Left ventricle myocardium inferior (tissue), 1 donor: ENCODE measurements at regions not wholly inside any gene's neighbourhood (a gene's known extent, or its start where the extent isn't known, plus 50 kb on each side); places are given as distances from the start of the nearest gene placed in this dataset.

Experiments
- DNase-seq: peaks from one replicate; pipeline ENCODE4 v3.0.0-alpha.2; 2020
- H3K27ac ChIP-seq: fragments of 200-600 bp; replicated peaks from 2 replicates; pipeline ENCODE4 v1.8.0; 2021
- H3K27me3 ChIP-seq: fragments of 200-600 bp; 2 replicates; pipeline ENCODE4 v1.8.0; 2021; ENCODE audit warnings: low read depth
- H3K36me3 ChIP-seq: fragments of 200-600 bp; 2 replicates; pipeline ENCODE4 v1.8.0; 2021
- H3K4me1 ChIP-seq: fragments of 200-600 bp; 2 replicates; pipeline ENCODE4 v1.8.0; 2021
- H3K4me3 ChIP-seq: fragments of 200-600 bp; 2 replicates; pipeline ENCODE4 v1.8.0; 2021; ENCODE audit warnings: mild to moderate bottlenecking, moderate library complexity
- H3K9me3 ChIP-seq: fragments of 200-600 bp; replicated peaks from 2 replicates; pipeline ENCODE4 v1.8.0; 2021
- intact Hi-C: fragments of 100-400 bp; cut with micrococcal nuclease; formaldehyde crosslinking; loops from one replicate; pipeline ENCODE4 v1.11.0; 2022
- TF ChIP-seq, protein P1 (sequence below): fragments of 200-600 bp; IDR thresholded peaks from 2 replicates; pipeline ENCODE4 v1.8.0; 2021; ENCODE audit warnings: antibody characterized with exemption, mild to moderate bottlenecking, borderline replicate concordance
- donor health status: DM: no; HTN: yes; CAD: no; lungs with severe emphysema.

DNA sequence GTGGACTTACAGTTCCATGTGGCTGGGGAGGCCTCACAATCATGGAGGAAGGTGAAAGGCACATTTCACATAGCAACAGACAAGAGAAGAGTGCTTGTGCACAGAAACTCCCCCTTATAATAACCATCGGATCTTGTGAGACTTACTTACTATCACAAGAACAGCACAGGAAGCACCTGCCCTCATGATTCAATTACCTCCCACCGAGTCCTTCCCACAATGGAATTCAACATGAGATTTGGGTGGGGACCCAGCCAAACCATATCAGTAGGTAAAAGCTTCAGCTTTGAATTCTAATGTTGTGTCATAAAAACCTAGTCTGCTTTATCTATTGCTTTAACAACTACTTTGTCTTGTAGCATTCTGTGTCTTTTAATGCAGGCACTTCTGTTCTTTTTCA, 140.4 kb upstream of the PIK3C3 start:
- DNase-seq: no peak
- no peaks in the 10 kb centered on the region for H3K4me1 ChIP-seq
- intact Hi-C loops: no loop called here
- no peak overlapping the region for H3K27ac ChIP-seq
- no peaks in the 10 kb centered on the region for H3K36me3 ChIP-seq
- no peaks in the 10 kb centered on the region for H3K9me3 ChIP-seq
- TF ChIP-seq, protein P1, sequence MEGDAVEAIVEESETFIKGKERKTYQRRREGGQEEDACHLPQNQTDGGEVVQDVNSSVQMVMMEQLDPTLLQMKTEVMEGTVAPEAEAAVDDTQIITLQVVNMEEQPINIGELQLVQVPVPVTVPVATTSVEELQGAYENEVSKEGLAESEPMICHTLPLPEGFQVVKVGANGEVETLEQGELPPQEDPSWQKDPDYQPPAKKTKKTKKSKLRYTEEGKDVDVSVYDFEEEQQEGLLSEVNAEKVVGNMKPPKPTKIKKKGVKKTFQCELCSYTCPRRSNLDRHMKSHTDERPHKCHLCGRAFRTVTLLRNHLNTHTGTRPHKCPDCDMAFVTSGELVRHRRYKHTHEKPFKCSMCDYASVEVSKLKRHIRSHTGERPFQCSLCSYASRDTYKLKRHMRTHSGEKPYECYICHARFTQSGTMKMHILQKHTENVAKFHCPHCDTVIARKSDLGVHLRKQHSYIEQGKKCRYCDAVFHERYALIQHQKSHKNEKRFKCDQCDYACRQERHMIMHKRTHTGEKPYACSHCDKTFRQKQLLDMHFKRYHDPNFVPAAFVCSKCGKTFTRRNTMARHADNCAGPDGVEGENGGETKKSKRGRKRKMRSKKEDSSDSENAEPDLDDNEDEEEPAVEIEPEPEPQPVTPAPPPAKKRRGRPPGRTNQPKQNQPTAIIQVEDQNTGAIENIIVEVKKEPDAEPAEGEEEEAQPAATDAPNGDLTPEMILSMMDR: no peak
- no peak overlapping the region for H3K4me3 ChIP-seq
- H3K27me3 ChIP-seq: no peaks in the 10 kb centered on the region

DNA sequence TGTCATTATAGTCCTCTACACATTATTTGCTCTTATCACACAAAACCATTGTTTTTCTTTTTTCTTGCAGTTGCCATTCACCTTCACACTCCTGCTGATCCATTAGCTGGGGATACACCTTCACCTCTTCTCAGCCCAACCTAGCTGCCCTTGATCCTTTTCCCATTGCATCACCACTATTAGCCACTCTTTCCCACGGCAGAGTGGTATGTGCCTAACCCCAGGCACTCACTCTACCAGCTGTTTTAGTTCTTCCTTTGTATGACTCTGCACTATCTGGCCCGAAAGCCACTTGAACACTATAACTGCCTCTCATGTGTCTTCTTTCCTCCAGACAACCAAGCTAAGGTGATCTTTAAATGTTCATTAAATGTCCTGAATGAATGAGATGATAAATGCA, 145.4 kb upstream of the PIK3C3 start:
- no peak for DNase-seq
- intact Hi-C loops: no loop called here
- Histone ChIP-seq H3K36me3 (no peaks in the 10 kb centered on the region), H3K27ac (no peak overlapping the region), H3K4me3 (no peak overlapping the region), H3K9me3 (no peaks in the 10 kb centered on the region), H3K27me3 (no peaks in the 10 kb centered on the region), H3K4me1 (no peaks in the 10 kb centered on the region)
- TF ChIP-seq, protein P1: no peak

DNA sequence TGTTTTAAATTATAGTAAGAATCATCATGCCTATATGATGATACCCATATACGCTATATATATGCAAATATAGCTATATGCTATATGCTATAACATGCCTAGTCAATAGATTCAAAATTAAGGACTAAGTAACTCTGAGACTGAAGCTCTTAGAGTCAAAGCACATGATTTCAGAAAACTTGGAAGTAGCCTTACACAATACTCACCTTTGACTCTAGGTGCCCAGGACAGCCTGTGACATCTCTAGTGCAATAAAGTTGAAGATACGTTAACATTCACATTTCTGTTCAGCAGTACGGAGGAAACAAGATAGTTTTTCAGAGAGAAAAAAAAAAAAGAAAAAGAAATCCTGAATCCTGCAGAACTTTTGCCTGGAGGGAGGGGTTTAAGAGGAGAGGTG, 149.7 kb upstream of the PIK3C3 start:
- no peaks in the 10 kb centered on the region for H3K4me1 ChIP-seq
- H3K4me3 ChIP-seq: no peak overlapping the region
- DNase-seq: no peak
- H3K27me3 ChIP-seq: no peaks in the 10 kb centered on the region
- no peak overlapping the region for H3K27ac ChIP-seq
- H3K9me3 ChIP-seq: no peaks in the 10 kb centered on the region
- intact Hi-C loops: no loop called here
- no peaks in the 10 kb centered on the region for H3K36me3 ChIP-seq
- TF ChIP-seq, protein P1: no peak

DNA sequence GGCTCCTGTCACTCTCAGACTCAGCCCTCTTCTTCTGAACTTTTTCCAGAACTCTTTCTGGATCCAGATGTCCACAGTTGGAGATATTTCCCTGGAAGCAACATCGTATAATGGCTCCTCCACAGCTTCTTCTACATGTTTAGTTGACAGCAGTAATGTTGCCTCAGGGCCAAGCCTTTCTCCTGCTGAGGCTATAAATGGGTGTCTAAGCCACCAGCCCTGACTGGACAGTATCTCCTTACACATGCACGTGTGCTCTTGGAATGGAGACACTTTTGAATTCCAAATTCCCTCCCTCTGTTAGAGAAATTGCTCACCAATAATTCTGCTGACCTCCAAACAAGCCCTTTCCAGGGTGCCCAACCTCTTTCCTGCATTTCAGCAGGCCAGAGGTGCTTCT, 156.2 kb upstream of the PIK3C3 start:
- H3K4me1 ChIP-seq: no peaks in the 10 kb centered on the region
- TF ChIP-seq, protein P1: no peak
- H3K27ac ChIP-seq: no peak overlapping the region
- H3K9me3 ChIP-seq: no peaks in the 10 kb centered on the region
- H3K36me3 ChIP-seq: no peaks in the 10 kb centered on the region
- no peaks in the 10 kb centered on the region for H3K27me3 ChIP-seq
- DNase-seq: no peak
- intact Hi-C loops: no loop called here
- H3K4me3 ChIP-seq: no peak overlapping the region

DNA sequence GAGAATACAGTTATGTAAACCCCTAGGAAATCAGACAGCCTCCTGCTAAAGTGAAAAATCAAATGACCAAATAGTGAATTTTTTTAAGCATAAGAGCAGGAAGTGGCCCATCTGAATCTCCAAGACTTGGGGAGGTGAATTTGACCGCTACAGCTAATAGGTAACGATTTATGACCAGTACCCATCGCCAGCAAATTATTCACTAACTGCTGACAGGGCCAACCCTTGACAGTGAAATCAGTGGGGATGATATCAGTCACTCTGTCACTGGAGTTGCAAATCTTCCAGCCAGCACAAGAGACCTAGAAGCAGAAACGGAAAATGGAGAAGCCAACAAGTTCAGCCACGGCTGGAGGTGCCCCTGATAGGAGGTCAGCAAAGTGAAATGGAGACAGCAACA, 164.3 kb upstream of the PIK3C3 start:
- intact Hi-C loops: no loop called here
- no peaks in the 10 kb centered on the region for H3K9me3 ChIP-seq
- H3K27me3 ChIP-seq: no peaks in the 10 kb centered on the region
- H3K27ac ChIP-seq: no peak overlapping the region
- DNase-seq: no peak
- no peaks in the 10 kb centered on the region for H3K4me1 ChIP-seq
- no peak overlapping the region for H3K4me3 ChIP-seq
- H3K36me3 ChIP-seq: no peaks in the 10 kb centered on the region
- TF ChIP-seq, protein P1: no peak

DNA sequence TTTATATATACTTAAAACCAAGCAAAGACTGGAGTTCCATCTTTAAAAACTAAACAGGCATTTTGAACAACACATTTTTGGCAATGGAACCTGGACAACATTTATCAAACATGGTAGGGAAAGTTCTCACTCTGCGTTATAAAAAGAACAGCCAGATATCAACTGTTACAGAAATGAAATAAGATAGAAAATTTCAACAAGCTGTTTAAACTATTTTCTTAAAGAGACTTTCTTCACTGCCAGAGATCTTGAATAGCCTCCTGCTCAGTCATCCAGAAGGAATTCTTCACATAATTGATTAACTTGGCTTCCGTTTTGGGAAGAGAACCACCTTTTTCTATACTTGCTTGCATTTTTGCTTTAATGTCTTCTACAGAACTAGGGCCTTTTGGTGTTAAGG, 166.0 kb upstream of the PIK3C3 start:
- intact Hi-C loops: no loop called here
- no peaks in the 10 kb centered on the region for H3K9me3 ChIP-seq
- TF ChIP-seq, protein P1: no peak
- no peaks in the 10 kb centered on the region for H3K27me3 ChIP-seq
- H3K27ac ChIP-seq: no peak overlapping the region
- no peaks in the 10 kb centered on the region for H3K4me1 ChIP-seq
- H3K4me3 ChIP-seq: no peak overlapping the region
- DNase-seq: no peak
- no peaks in the 10 kb centered on the region for H3K36me3 ChIP-seq
